GM21825 (cell line): ENCODE measurements at regions not wholly inside any gene's neighbourhood (a gene's known extent, or its start where the extent isn't known, plus 50 kb on each side); places are given as distances from the start of the nearest gene placed in this dataset.
A peak's percentile ranks its signal among the peaks of the same experiment; 100 is the strongest.
"Not testable (repeated sequence)": the region's sequence is repeated elsewhere in the genome, so short reads cannot be mapped to it uniquely, and the experiment has no call there.

ENCODE experiments used
- ATAC-seq: cut with Tn5 transposase; IDR thresholded peaks from one replicate; pipeline ENCODE4 v1.9.1; 2021; ENCODE audit warnings: mild to moderate bottlenecking, moderate library complexity; ENCODE audit not compliant: unreplicated experiment

DNA sequence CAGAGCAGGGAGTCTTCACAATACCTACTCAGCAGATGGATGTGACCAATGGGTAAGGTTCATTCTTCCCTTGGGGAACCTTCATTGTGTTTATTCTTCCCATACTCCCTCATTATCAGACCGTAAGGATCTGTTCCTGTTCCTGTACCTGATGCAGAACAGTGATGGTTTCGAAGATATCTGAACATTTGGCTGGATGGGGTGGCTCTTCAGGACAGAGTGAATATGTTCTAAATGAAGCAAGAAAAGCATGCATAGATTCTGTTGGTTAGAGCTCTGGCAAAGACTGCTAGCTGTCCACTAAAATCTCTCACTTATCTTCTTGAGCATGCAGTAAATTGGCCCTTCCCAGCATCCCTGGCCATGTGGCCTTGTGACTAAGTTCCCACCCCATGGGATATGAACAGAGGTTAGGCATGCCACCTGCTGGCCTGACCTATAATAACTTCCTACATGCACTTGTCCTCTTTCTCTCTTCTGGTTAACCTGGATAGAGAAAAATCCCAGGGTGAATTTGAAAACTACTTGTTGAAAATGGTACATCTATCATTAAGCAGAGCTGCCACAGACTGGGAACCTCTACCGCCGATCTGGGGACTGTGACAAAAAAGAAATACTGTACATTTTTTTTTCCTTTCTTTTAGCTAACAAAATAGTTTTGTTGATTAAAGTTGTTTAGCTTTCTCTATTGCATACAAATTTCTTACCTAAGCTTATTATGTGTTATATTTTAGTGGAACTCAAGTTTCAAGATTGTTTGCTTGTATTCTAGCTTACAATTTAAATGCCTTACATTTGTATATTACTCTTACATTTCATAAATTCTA is 60.0 kb upstream of the BANK1 start:
- ATAC-seq: peak; percentile 86

DNA sequence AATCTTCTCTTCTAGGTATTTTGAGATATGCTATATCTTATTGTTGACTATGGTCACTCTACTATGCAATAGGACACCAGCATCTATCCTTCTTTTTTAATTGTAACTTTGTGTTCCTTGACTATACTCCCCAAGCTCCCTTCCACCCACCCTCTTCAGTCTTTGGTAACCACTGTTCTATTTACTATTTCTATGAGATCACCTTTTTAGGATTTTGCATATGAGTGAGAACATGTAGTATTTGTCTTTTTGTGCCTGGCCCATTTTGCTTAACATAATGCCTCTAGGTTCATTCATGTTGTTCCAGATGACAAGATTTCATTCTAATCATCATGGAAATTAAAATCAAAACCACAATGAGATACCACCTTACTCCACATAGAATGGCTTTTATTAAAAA is 63.3 kb upstream of the BANK1 start:
- ATAC-seq: no peak

DNA sequence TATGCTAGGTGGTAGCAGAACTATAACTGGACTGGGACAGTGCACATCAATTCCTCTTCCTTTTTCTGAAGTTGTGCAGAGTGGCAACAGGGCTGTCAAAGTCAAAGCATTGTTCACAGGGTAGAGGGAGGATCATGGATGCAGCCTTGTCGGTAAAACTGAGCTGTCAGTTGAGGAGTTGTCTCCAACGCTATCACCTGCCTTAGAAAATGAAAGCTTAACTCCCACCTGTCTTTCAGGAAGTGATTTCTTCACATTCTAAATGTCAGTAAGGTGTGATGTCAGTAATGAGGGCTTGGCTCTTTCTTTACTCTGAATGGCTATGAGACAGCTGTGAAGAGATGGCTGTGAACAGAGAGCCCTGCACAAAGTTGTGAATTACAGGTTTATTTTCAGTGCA is 66.4 kb upstream of the BANK1 start:
- no peak for ATAC-seq

DNA sequence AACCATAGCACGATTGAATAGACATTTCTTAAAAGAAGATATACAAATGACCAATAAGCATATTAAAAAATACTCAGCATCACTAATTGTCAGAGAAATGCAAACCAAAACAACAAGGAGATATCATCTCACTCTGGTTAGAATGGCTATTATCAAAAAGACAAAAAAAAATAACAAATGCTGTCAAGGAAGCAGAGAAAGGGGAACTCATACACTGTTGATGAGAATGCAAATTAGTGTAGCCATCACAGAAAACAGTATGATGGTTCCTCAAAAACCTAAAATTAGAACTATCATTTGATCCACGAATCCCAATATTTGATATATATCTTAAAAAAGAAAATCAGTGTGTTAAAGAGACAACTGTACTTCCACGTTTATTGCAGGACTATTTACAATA is 71.7 kb upstream of the BANK1 start:
- no peak for ATAC-seq

DNA sequence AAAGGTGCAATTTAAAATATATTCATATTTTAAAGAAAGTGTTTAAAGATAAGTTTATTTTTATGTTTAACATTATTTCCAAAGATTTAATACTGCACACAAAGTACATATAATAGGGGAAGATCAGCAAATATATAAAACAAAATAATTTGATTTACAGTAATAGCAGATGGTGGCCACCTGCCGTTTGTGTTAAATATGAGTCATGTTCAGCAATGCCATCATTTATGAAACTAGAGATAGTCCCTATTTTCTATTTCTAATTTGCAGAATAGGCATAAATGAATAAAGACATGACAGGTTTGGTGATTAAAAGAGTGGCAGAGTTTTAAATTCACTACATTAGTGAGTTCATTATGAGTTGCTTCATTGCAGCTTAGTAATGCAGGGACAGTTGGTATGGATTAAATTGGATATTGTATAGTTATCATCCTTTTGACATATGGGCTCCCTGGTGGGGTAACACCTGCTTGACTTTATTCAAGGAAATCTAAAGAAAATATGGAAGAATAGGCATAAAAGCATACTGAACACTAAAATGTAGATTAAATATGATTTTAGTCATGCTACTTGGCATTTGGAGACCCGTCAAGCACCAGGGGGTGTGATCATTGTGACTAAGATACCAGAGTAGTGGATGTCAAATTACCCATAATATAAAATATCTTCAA is 78.8 kb upstream of the BANK1 start:
- no peak for ATAC-seq

DNA sequence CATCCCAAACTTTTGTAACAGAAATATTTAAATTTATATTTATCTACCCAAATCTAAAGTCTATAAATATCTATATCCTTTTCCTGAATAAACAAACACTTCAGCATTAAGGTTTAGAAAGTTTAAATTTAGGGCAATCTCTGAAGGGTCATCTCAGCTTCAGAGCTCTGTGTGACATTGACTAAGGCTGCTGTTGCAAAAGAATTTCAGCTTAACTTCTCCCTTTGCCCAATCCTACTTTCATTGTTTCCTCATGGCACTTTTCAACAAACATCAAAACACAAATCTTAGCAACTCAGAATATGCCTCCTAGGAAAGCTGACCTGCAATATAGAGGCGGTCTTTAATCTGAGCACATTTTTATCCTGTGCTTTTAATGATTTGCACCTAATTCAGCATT is 79.7 kb upstream of the BANK1 start:
- ATAC-seq: no peak

DNA sequence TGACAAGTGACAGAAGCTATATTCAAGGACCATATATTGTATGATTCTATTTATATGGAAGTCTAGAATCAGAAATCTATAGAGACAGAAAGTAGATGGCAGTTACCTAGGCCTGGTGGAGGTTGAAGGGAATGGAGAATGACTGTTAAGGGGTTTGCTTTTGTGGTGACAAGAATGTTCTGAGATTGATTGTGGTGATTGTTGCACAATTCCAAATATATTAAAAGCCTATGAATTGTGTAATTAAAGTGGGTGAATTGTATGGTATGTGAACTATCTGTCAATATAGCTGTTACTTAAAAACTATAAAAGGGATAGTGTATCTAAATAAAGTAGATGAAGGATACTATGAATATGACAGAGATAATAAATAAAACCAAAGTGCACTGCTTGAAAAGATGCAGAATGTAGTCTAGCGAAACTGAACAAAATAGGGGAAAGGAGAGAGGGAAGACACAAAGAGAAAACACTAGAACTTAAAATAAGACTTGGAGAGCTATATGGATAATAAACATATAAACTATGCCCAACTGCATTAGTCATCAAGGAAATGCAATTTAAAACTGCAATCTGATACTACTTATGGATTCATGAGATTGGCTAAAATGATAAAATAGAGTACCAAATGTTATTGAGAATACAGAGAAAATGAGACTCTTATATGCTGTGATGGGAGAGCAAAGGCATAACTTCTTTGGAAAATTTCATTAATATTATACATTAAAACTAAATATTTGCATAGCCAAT is 82.1 kb upstream of the BANK1 start:
- ATAC-seq: no peak

DNA sequence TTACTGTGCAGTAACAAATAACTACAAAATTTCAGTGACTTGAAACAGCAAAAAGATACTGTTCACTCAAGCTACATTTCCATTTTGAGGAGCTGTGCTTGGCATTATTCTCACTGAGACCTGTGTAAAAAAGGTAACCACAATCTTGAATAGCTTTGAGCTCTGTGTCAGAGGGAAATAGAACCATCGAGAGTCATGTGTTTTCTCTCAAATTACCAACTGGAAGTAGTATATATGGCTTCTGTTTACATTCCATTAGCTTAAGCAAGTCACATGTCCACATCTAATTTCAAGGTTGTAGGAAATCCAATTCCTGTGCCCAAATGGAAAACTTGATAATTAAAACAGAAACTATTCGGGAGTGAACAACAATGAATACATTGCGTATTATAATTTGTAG is 82.9 kb upstream of the BANK1 start:
- no peak for ATAC-seq

DNA sequence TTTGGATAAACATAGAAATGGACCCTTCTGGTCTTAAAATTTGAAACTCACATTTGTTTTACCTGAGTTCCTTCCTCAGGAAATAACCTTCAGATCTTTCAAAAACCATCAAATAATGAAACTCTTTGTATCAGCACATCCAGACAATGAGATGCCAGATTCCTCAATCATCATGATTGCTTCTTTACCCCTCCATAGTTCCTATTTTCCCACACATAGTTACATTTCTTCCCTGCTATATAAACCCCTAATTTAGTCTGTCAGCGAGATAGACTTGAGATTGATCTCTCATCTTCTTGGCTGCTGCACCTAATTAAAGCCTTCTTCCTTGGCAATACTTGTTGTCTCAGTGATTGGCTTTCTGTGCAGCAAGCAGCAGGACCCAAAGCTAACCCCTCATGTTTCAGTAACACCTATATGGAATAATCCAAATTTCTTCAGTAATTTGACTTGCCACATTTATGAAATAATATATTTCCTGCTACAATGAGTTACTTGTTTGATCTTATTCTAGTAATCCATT is 83.9 kb upstream of the BANK1 start:
- ATAC-seq: no peak

DNA sequence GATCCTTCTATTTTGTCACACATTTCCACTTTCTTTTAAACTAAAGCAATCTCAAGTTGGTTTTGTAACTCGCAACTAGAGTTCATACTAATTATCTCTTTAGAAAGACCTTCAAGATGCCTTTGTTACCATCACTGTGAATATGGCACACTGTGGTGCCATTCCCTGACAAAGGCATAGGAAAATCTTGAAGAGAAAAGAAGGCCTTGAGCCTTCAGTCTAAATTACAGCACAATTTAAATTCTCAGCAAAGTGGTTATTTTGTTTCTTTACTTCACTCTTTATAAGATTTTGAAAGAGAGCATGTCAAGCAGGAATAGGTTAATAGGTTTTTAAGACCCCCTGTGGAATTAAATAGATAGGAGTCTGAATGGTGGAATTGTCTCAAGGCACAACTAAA is 89.0 kb upstream of the BANK1 start:
- ATAC-seq: no peak

DNA sequence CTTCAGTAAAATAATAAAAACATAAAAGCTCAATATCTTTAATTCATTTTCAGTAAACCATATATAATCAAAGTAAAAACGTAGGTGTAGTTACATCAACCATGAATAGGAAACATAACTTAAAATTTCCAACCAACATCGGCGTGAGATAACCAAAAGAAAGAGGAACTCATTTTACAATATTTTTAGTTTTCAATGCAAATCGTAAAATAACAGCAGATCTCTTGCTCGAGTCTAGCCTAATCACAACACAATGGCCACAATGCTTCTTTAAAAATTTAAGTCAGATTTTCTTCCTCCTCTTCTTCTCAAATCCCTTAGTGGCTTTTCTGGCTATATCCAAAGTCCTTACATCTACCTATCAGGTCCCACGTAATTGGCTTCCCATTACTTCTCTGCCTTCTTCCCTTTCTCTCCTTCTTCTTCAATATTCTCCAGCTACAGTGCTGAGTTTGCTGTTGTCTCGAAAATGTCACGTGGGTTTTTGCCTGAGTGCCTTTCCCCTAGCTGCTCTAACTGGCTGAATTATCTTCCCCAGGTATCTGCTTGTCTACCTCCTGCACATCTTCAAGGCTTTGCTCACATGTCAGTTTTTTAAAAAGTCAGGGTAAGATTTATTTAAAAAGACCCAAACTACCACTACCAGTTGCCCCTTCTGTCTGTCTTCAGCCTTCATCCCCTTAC is 90.9 kb upstream of the BANK1 start:
- ATAC-seq: no peak

DNA sequence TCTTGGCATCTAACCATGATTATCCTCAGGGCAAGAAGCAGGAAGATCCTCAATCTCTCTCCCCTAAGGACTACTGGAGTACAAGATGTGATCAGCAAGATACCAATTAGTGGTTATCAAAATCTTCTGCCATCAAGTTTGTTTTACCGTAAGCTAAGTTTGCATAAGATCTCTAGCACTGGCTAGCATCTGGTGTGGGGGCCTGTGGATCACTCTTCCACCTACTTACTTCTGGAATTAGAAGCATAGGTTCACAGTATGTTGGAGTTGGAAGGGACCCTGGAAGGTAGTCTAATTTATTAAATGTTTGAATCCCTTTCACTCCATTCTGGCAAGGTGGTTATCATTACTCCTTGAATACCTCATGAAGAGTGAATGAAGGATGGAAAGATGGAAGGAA is 93.3 kb upstream of the BANK1 start:
- no peak for ATAC-seq

DNA sequence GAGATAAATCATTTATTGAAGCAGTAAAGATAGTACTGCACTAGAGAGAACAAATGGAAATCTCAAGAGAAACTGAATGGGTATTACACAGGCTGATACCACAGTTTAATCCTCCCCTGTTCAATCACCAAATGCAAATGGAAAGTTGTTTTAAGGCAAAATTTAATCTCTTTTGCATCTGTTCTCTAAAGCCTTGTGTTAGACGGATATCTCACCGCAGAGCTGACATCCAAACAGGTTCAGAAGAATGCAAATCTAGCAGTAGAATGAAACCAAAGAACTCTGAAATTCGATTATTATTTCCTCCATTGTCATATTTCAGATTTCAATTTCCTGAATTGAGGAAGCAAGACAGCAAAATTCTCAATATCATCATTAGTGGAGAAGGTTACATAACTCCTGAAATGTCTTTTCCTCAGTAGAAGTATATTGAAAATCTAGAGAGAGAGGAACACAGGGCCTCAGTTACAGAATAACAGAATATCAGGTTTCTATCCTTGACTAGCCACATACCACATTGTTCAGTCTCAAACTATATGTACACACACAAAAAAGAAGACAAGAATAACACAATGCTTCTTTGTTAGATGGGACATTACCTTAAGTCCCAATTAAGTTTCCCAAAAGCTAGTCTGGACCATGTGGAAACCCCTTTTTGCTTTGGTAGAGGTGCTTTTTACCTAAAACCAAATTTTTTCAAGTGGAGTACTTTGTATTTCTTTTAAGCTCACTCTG is 94.1 kb upstream of the BANK1 start:
- ATAC-seq: no peak

DNA sequence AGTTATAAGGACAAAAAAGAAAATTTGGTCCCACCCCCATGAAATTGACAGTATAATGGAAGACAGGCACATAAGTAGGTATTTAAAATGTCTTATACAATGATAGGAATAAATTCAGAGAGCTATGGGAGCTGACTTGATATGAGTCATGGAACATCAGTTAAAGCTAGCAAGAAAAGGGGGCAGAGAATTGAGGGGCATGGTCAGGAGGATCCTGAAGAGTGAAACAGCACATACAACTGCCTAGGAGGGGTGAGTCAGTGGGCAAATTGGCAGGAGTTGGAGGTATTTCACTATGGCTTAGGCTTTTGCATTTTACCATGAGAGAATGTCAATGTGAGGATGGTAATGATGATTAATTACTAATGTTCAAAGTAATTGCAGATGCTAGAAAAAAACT is 95.4 kb upstream of the BANK1 start:
- no peak for ATAC-seq

DNA sequence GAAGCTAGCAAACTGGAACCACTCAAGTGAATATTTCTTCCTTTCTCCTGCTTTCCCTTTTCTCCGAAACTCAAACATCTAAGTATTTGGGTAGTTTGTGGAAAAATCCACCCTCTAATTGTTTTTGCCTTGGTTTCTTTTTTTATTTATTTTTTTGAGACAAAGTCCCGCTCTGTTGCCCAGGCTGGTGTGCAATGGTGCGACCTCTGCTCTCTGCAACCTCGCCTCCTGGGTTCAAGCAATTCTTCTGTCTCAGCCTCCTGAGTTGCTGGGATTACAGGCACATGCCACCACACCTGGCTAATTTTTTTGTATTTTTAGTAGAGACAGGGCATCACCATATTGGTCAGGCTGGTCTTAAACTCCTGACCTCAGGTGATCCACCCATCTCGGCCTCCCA is 96.1 kb upstream of the BANK1 start:
- not testable (repeated sequence) for ATAC-seq

DNA sequence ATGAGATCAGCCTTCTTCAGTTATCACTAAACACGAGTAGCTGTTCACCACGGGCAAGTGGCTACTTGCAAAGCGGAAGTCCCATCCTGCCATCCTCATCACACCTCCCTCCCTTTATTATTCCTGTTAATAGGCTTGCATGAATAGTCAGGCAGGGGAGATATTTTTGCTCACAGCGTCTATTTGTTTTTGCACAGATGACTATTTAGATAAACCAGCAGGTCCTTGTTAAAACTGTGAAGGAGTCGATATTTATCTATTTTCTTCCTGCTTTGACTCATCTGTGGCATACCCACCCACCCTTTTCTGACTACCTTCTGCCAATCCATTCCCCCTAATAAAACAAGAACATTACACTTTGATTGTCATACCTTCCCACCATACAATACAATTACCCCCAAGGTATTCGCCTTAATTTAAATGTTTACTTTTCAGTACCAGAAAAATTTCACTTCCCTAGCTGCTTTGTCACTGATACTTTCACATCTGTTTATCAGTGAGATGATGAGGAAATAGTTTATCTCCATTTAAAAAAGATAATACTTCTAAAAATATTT is 96.6 kb upstream of the BANK1 start:
- peak; percentile 61 for ATAC-seq

DNA sequence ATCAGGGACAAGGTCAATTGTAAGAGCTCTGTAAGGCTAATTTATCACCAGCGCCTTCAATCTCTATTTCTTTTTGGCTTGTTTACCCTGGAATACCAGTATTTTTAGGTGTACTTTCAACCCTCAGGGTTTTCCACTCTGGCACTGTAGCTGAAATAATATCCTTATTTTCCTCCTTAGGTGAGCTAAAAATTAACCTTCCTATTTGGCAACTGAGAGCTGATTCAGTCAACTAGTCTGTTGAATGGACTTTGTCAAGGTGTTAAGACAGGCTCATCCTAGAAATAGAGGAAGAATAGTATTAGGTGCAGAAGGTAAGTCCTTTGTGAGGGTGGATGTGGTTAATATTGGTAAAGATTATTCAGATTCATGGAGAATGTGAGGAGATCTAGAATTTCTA is 101.3 kb upstream of the BANK1 start:
- no peak for ATAC-seq

DNA sequence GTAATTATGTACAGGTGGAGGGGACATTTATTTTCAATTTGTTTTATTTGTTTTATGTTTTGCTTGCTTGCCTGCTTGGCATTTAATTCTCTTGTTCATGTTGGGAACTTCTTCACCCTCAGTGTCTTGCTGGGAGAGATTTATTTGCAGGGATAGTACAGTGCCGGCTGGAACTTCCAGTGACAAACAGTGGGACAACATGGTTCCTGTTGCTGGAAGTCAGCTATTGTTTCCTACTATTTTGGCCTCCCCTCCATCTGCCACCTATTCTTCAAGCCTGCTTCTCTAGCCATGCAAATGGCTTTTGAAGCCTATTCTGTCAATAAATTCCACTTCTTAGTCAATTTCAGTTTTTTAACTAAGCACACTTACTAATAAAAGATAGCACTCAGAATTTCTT is 105.4 kb upstream of the BANK1 start:
- ATAC-seq: no peak

DNA sequence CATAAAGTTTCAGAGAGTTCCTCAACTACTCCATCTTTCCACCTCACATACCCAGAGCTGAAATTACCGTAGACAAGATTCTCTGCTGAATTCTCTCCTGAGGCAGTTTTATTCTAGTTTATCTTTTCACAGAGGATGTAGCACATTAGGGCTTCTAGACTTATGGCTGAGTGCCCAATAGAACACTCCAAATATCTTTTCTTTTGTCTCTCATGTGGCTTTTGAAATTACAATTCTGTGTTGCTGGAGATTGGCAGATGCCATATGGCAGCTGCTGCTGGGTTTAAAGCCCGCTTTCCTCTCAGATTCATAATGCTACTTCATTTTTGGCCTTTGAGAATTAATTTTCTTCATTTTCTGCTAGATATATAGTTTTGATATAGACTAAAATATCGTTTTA is 107.6 kb upstream of the BANK1 start:
- no peak for ATAC-seq

DNA sequence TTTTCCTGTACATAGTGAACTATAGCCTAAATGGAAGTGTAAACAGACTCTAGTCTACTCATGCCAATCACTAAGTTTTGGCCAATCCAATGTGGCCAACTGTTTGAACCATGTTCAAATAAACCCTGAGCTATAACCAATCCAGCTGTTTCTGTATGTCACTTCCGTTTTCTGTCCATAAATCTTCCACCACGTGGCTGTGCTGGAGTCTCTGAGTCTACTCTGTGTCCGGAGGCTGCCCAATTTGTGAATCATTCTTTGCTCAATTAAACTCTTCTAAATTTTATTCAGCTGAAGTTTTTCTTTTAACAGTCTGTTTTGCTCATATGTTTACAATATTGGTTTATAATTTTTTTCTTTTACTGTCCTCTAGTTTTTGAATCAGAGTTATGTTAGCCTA is 112.3 kb upstream of the BANK1 start:
- no peak for ATAC-seq
